Astrocyte of the cerebellum (primary cell): ENCODE measurements at regions not wholly inside any gene's neighbourhood (a gene's known extent, or its start where the extent isn't known, plus 50 kb on each side); places are given as distances from the start of the nearest gene placed in this dataset.

Experiments used
- DNase-seq: peaks from one replicate; pipeline ENCODE4 v3.0.0-alpha.2; 2011; ENCODE audit warnings: low read depth
- H3K4me3 ChIP-seq: 2 replicates; pipeline ENCODE4 v1.5.1; 2011; ENCODE audit warnings: mild to moderate bottlenecking, low read depth, low read length, moderate library complexity
- in situ Hi-C: cut with HindIII; loops from 2 replicates; pipeline ENCODE4 v1.10.0; 2017; ENCODE audit warnings: low sequenced_read_pairs
- TF ChIP-seq, protein P1 (sequence below): IDR thresholded peaks from 2 replicates; pipeline ENCODE4 v1.5.1; 2012; ENCODE audit warnings: low read length, low read depth, moderate library complexity, mild to moderate bottlenecking; ENCODE audit errors: missing control alignments

DNA sequence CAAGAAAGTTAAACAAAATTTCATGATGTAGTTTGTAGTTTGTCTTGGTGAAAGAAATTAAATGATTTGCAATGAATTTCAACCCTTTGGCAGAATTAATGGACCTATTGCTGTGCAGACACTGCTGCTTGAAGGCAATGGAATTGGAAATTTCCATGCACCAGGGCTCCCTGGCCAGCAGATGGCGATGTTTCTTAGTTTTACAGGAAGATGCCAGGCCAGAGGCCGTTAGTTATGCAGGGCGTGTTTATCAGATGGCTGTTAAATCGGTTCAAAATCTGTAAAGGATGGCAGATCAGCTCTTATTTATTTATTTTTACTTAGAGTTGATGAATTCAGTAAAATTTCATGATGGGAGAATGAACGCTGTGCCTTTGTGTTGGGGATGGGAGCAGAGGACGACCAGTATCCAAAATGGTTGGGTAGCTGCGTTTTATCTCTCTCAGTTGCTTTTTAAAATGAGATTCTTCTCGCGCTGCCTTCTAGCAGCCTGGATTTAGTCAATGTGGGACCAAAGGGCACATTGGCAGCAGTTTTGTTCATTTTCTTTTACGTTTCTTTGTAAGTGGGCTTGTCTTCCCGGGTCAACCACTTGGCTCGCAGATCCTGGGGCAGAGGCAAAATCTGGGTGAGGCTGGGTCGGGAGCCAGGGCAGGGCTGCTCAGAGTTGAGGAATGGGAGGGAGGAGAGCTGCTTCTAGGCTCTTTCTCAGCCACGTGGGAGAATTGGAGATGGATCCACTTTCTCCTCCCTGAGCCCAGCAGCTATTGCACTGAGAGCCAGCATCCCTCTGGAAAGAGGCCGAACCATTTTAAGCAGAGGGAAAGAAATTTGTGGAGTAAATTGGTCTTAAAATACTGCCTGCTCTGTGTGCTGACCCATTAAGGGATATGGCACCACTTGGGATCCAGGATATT lies 344.0 kb downstream of the PIK3C3 start:
- peak; percentile 81 for DNase-seq
- in situ Hi-C loops: no loop called here
- H3K4me3 ChIP-seq: no peak overlapping the region
- TF ChIP-seq, protein P1, sequence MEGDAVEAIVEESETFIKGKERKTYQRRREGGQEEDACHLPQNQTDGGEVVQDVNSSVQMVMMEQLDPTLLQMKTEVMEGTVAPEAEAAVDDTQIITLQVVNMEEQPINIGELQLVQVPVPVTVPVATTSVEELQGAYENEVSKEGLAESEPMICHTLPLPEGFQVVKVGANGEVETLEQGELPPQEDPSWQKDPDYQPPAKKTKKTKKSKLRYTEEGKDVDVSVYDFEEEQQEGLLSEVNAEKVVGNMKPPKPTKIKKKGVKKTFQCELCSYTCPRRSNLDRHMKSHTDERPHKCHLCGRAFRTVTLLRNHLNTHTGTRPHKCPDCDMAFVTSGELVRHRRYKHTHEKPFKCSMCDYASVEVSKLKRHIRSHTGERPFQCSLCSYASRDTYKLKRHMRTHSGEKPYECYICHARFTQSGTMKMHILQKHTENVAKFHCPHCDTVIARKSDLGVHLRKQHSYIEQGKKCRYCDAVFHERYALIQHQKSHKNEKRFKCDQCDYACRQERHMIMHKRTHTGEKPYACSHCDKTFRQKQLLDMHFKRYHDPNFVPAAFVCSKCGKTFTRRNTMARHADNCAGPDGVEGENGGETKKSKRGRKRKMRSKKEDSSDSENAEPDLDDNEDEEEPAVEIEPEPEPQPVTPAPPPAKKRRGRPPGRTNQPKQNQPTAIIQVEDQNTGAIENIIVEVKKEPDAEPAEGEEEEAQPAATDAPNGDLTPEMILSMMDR: peak; percentile 94

GRCh38 chr18:42305869-42306593 lies 351.0 kb downstream of the PIK3C3 start:
- TF ChIP-seq, protein P1: no peak
- no peak for DNase-seq
- no peak overlapping the region for H3K4me3 ChIP-seq

DNA sequence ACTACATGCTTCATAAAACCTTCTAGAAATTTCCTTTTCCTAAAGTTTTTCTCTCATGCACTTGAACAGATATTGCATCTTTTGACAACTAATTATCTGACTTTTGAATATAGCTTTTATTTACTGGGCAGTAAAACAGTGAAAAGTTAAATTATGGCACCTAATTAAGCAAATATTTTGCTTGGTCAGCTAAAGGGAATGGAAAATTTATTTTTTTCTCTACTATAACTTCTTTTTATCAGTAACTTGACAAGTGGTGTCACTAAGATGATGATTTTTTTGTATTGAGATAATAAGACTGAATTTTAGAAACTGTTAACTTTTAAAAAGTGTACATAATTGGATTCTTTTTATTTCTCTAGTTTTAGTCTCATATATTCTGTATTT lies 351.6 kb downstream of the PIK3C3 start:
- in situ Hi-C loops: loop anchor here (25.0 kb wide), 1 partner anchor 956 kb away; no protein-coding TSS in a partner anchor
- no peak for DNase-seq
- TF ChIP-seq, protein P1: no peak
- no peak overlapping the region for H3K4me3 ChIP-seq

More at GRCh38 chr18:42305869-42306593, 351.0 kb downstream of the PIK3C3 start:
- in situ Hi-C loops: loop anchor here (25.0 kb wide), 1 partner anchor 956 kb away; no protein-coding TSS in a partner anchor

DNA sequence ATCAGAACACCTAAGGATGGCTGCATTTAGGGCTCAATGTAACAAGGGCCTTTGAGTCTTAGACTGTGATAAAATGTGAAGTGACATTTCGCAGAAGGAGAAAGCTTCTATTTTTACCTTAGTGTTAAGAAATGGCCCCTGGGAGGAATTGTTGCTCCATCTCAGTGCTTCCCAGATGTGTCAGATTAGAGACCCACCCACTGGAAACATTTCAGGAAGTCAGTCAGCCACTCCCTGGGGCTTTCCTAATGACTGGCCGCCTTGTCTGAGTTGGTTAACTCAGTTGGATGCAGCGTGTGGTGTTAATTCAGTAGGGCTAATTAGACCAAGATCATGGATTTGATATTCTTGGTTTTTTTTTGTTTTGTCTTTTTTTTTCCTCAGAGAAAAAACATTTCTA lies 355.9 kb downstream of the PIK3C3 start:
- in situ Hi-C loops: loop anchor here (25.0 kb wide), 1 partner anchor 951 kb away; no protein-coding TSS in a partner anchor
- TF ChIP-seq, protein P1: no peak
- no peak overlapping the region for H3K4me3 ChIP-seq
- no peak for DNase-seq

DNA sequence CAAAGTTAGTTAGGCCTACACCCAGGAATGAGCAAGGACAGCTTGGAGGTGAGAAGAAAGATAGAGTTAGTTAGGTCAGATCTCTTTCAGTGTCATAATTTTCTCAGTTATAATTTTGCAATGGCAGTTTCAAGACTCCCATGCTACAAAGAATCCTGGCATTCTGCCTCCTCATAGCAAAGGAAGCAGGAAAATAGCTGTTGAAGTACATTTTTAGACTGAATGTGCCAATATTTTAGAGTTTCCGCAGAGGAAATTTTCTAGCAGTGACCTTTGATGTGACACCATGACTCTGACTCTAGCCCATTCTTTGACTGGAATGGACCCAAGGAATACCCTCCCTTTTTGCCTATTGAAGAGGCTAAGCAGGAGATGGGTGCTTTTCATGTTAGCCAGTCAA lies 371.7 kb downstream of the PIK3C3 start:
- H3K4me3 ChIP-seq: no peak overlapping the region
- in situ Hi-C loops: no loop called here
- TF ChIP-seq, protein P1: no peak
- no peak for DNase-seq

- in situ Hi-C loops: no loop called here
- TF ChIP-seq, protein P1: no peak
- DNase-seq: no peak
- no peak overlapping the region for H3K4me3 ChIP-seq
Measured at GRCh38 chr18:42328931-42329330, 373.9 kb downstream of the PIK3C3 start.
